ENCODE measurements at regions not wholly inside any gene's neighbourhood (a gene's known extent, or its start where the extent isn't known, plus 50 kb on each side); places are given as distances from the start of the nearest gene placed in this dataset.

DNA sequence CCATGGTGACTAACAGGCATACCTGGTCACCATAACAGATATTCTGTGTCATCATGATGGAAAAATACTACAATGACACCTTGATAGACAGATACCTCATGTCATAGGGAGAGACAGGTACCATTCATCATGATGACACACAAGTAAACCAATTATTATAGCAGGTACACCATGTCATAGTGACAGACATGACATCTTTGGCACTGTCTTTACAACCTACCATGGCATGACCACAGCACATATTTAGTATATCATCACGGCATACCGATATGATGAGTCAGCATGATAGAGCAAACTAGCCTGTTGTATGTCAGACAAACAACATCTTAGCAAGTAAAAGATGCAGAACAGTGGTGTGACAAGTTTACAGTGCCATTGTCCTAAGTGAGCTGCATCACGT is 101.3 kb upstream of the KLHL29 start:
- TF ChIP-seq, protein P1, sequence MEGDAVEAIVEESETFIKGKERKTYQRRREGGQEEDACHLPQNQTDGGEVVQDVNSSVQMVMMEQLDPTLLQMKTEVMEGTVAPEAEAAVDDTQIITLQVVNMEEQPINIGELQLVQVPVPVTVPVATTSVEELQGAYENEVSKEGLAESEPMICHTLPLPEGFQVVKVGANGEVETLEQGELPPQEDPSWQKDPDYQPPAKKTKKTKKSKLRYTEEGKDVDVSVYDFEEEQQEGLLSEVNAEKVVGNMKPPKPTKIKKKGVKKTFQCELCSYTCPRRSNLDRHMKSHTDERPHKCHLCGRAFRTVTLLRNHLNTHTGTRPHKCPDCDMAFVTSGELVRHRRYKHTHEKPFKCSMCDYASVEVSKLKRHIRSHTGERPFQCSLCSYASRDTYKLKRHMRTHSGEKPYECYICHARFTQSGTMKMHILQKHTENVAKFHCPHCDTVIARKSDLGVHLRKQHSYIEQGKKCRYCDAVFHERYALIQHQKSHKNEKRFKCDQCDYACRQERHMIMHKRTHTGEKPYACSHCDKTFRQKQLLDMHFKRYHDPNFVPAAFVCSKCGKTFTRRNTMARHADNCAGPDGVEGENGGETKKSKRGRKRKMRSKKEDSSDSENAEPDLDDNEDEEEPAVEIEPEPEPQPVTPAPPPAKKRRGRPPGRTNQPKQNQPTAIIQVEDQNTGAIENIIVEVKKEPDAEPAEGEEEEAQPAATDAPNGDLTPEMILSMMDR (IDR thresholded peaks at IDR 0.05) = no peak
- no peak for TF ChIP-seq POLR2AphosphoS5 (IDR thresholded peaks at IDR 0.05)
- no peak for TF ChIP-seq POLR2A (IDR thresholded peaks at IDR 0.05)
